ENCODE measurements at regions not wholly inside any gene's neighbourhood (a gene's known extent, or its start where the extent isn't known, plus 50 kb on each side); places are given as distances from the start of the nearest gene placed in this dataset.

DNA sequence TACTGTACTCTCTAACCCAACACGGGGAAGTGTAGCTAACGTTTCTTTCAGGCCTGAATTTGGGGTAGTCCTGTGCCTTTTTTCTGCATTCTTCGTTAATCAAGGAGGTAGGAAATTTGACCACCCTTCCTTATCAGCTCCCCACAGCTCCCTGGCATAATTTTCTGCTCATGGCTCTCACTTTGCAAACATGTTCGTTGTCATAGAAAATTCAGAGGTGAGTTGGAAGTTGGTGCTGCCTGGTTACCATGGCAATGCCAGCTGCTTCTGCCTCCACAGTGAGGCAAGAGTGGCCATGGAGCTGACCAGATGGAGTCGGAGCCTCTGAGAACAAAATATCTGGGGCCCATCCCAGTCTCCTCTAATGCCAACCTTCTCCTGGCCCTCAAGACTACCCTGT, 116.6 kb upstream of the BOD1 start:
- H3K9me2 ChIP-seq (replicated peaks; ENCODE audit: insufficient read depth), result no peaks in the 10 kb centered on the region
- H3K4me2 ChIP-seq, result no peak overlapping the region
- WGBS (ENCODE audit: low lambda C conversion rate, missing lambda C conversion rate), result 87% methylated on average over 5 of the region's 5 CpGs
- H3K9me3 ChIP-seq (ENCODE audit: low read depth), result no peaks in the 10 kb centered on the region
- H3K79me2 ChIP-seq, result no peaks in the 10 kb centered on the region
- no peaks in the 10 kb centered on the region for H3K36me3 ChIP-seq (replicated peaks; ENCODE audit: insufficient read depth, low read depth)
- H3K27me3 ChIP-seq, result no peaks in the 10 kb centered on the region
- peaks cover 15% of the 10 kb centered on the region for H3K4me1 ChIP-seq (ENCODE audit: insufficient read depth)
- no peak overlapping the region for H3K4me3 ChIP-seq
- no peak overlapping the region for H2AFZ ChIP-seq
- TF ChIP-seq, protein P1, sequence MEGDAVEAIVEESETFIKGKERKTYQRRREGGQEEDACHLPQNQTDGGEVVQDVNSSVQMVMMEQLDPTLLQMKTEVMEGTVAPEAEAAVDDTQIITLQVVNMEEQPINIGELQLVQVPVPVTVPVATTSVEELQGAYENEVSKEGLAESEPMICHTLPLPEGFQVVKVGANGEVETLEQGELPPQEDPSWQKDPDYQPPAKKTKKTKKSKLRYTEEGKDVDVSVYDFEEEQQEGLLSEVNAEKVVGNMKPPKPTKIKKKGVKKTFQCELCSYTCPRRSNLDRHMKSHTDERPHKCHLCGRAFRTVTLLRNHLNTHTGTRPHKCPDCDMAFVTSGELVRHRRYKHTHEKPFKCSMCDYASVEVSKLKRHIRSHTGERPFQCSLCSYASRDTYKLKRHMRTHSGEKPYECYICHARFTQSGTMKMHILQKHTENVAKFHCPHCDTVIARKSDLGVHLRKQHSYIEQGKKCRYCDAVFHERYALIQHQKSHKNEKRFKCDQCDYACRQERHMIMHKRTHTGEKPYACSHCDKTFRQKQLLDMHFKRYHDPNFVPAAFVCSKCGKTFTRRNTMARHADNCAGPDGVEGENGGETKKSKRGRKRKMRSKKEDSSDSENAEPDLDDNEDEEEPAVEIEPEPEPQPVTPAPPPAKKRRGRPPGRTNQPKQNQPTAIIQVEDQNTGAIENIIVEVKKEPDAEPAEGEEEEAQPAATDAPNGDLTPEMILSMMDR (IDR thresholded peaks at IDR 0.05; ENCODE audit: poor library complexity), result no peak
- no peak for TF ChIP-seq EZH2phosphoT487 (IDR thresholded peaks at IDR 0.05; ENCODE audit: low read depth, severe bottlenecking, unreplicated experiment)
- no peak for TF ChIP-seq EZH2 (IDR thresholded peaks at IDR 0.05; ENCODE audit: borderline replicate concordance)
- no peaks in the 10 kb centered on the region for H4K20me1 ChIP-seq (ENCODE audit: insufficient read depth, poor library complexity, severe bottlenecking)
- DNase-seq (ENCODE audit: low spot score), result no peak
- no peak overlapping the region for H3K27ac ChIP-seq

DNA sequence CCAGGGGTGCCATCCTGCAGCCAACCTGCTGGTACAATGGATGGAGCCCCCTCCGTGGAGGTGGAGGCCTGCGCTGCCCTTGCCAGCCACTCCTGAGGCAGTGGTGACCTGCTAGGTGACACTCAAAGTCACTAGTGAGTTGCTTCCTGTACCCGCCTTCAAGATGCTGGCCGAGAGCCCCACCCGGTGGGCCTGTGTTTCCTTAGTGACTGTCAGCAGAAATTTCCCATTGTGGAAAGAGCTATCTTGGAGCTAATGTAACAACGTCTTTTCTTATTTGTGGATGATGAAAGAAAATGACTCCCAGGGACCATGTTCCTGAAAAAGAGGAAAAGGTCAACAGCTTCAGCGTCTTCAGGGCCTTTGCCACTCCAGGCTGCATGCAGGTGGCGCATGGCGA, 117.0 kb upstream of the BOD1 start:
- H3K27me3 ChIP-seq, result no peaks in the 10 kb centered on the region
- peaks cover 15% of the 10 kb centered on the region for H3K4me1 ChIP-seq (ENCODE audit: insufficient read depth)
- TF ChIP-seq EZH2phosphoT487 (IDR thresholded peaks at IDR 0.05; ENCODE audit: low read depth, severe bottlenecking, unreplicated experiment) (no peak), EZH2 (IDR thresholded peaks at IDR 0.05; ENCODE audit: borderline replicate concordance) (no peak)
- TF ChIP-seq, protein P1 (IDR thresholded peaks at IDR 0.05; ENCODE audit: poor library complexity), result no peak
- H3K4me3 ChIP-seq, result no peak overlapping the region
- no peak overlapping the region for H2AFZ ChIP-seq
- no peak overlapping the region for H3K27ac ChIP-seq
- no peaks in the 10 kb centered on the region for H4K20me1 ChIP-seq (ENCODE audit: insufficient read depth, poor library complexity, severe bottlenecking)
- H3K36me3 ChIP-seq (replicated peaks; ENCODE audit: insufficient read depth, low read depth), result no peaks in the 10 kb centered on the region
- H3K9me3 ChIP-seq (ENCODE audit: low read depth), result no peaks in the 10 kb centered on the region
- H3K4me2 ChIP-seq, result no peak overlapping the region
- H3K79me2 ChIP-seq, result no peaks in the 10 kb centered on the region
- no peaks in the 10 kb centered on the region for H3K9me2 ChIP-seq (replicated peaks; ENCODE audit: insufficient read depth)
- no peak for DNase-seq (ENCODE audit: low spot score)
- WGBS (ENCODE audit: low lambda C conversion rate, missing lambda C conversion rate), result 88% methylated on average over 9 of the region's 9 CpGs

DNA sequence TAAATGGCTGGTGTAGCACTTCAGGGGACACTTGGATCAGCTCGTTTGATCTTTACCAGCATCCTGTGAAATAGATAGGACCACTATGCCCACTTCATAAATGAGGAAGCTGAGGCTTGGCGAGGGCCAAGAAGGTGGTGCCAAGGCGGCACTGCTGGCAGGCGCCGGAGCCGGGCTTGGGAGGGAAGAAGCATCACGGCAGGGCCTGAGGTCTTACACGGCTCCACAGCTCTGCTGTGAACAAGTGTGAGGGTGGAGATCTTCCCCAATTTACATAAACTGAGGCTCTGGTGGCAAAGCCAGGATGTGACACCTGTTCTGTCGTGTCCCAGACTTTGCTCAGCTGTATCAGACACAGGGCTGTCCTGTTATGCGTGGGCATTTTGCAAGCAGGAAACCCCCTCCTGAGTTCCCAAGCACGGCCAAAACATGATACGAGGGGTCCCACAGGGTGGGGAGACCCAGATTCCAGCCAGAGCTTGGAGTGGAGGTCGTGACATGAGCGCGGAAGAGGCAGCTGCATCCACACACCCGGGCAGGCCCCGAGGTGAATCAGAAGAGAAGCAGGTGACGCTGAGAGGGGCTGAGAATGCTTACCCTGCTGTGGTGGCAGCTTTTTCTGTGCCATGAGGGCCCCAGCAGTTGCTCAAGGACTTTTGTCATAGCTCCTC, 117.5 kb upstream of the BOD1 start:
- H3K9me2 ChIP-seq (replicated peaks; ENCODE audit: insufficient read depth), result no peaks in the 10 kb centered on the region
- peaks cover 11% of the 10 kb centered on the region for H3K4me1 ChIP-seq (ENCODE audit: insufficient read depth)
- no peak for DNase-seq (ENCODE audit: low spot score)
- H4K20me1 ChIP-seq (ENCODE audit: insufficient read depth, poor library complexity, severe bottlenecking), result no peaks in the 10 kb centered on the region
- no peaks in the 10 kb centered on the region for H3K79me2 ChIP-seq
- no peaks in the 10 kb centered on the region for H3K9me3 ChIP-seq (ENCODE audit: low read depth)
- H3K36me3 ChIP-seq (replicated peaks; ENCODE audit: insufficient read depth, low read depth), result no peaks in the 10 kb centered on the region
- no peak overlapping the region for H2AFZ ChIP-seq
- WGBS (ENCODE audit: low lambda C conversion rate, missing lambda C conversion rate), result 84% methylated on average over 18 of the region's 18 CpGs
- H3K4me3 ChIP-seq, result no peak overlapping the region
- no peak overlapping the region for H3K27ac ChIP-seq
- H3K27me3 ChIP-seq, result no peaks in the 10 kb centered on the region
- no peak for TF ChIP-seq EZH2phosphoT487 (IDR thresholded peaks at IDR 0.05; ENCODE audit: low read depth, severe bottlenecking, unreplicated experiment)
- TF ChIP-seq, protein P1 (IDR thresholded peaks at IDR 0.05; ENCODE audit: poor library complexity), result no peak
- TF ChIP-seq EZH2 (IDR thresholded peaks at IDR 0.05; ENCODE audit: borderline replicate concordance), result no peak
- no peak overlapping the region for H3K4me2 ChIP-seq

All from hepatocyte (in vitro differentiated cells).